Prostate gland (tissue), 2 donors: ENCODE measurements at regions not wholly inside any gene's neighbourhood (a gene's known extent, or its start where the extent isn't known, plus 50 kb on each side); places are given as distances from the start of the nearest gene placed in this dataset.

Experiments
- CTCF ChIP-seq, 4 experiments: fragments of 200-600 bp in 2 of 4; fragments of 450-650 bp in 2 of 4; sonication (generic) in 2 of 4; IDR thresholded peaks; 1 replicate in 3 of 4; 2 replicates in 1 of 4; pipeline ENCODE4 v1.5.1; 2016 to 2019; ENCODE audit warnings: antibody characterized with exemption in 4 of 4, mild to moderate bottlenecking in 2 of 4, moderate library complexity in 2 of 4
- POLR2A ChIP-seq: fragments of 450-650 bp; IDR thresholded peaks from one replicate; pipeline ENCODE4 v1.6.1; 2016; ENCODE audit warnings: antibody characterized with exemption, mild to moderate bottlenecking
- POLR2AphosphoS5 ChIP-seq: sonication (generic); formaldehyde crosslinking; IDR thresholded peaks from one replicate; pipeline ENCODE4 v1.6.1; 2017; ENCODE audit warnings: antibody characterized with exemption

- TF ChIP-seq CTCF (IDR thresholded peaks at IDR 0.05) = no peak
- no peak for TF ChIP-seq POLR2AphosphoS5
- TF ChIP-seq POLR2A = no peak
Measured at GRCh38 chr7:101757879-101758278, 59.5 kb upstream of the CUX1 start.
